ENCODE measurements at regions not wholly inside any gene's neighbourhood (a gene's known extent, or its start where the extent isn't known, plus 50 kb on each side); places are given as distances from the start of the nearest gene placed in this dataset.

- TF ChIP-seq, protein P1, sequence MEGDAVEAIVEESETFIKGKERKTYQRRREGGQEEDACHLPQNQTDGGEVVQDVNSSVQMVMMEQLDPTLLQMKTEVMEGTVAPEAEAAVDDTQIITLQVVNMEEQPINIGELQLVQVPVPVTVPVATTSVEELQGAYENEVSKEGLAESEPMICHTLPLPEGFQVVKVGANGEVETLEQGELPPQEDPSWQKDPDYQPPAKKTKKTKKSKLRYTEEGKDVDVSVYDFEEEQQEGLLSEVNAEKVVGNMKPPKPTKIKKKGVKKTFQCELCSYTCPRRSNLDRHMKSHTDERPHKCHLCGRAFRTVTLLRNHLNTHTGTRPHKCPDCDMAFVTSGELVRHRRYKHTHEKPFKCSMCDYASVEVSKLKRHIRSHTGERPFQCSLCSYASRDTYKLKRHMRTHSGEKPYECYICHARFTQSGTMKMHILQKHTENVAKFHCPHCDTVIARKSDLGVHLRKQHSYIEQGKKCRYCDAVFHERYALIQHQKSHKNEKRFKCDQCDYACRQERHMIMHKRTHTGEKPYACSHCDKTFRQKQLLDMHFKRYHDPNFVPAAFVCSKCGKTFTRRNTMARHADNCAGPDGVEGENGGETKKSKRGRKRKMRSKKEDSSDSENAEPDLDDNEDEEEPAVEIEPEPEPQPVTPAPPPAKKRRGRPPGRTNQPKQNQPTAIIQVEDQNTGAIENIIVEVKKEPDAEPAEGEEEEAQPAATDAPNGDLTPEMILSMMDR (conservative IDR thresholded peaks at IDR 0.05 in 1 of 2, IDR thresholded peaks at IDR 0.05 in 1 of 2; ENCODE audit: extremely low read depth in 1 of 2, insufficient read depth in 1 of 2, low read depth in 1 of 2, low read length in 2 of 2), result no peak
- TF ChIP-seq EZH2 (IDR thresholded peaks at IDR 0.05; ENCODE audit: borderline replicate concordance, low read length), result no peak
Measured at GRCh38 chr6:139676718-139677117, 302.3 kb upstream of the CITED2 start.

All from mammary epithelial cell (primary cell).